Stomach smooth muscle (tissue), 2 donors: ENCODE measurements at regions not wholly inside any gene's neighbourhood (a gene's known extent, or its start where the extent isn't known, plus 50 kb on each side); places are given as distances from the start of the nearest gene placed in this dataset.

Experiments
- H3K27ac ChIP-seq: one replicate; pipeline ENCODE4 v1.7.0; 2013; ENCODE audit warnings: mild to moderate bottlenecking, low read length, inconsistent platforms
- H3K27me3 ChIP-seq, 2 donors: one replicate each; pipeline ENCODE4 v1.7.0; 2013; ENCODE audit warnings: low read length in 2 of 2; ENCODE audit not compliant: insufficient read depth in 2 of 2, control insufficient read depth in 1 of 2
- H3K36me3 ChIP-seq, 2 donors: one replicate each; pipeline ENCODE4 v1.7.0; 2013; ENCODE audit warnings: low read length in 2 of 2; ENCODE audit not compliant: control insufficient read depth in 2 of 2, insufficient read depth in 2 of 2
- H3K4me1 ChIP-seq: one replicate; pipeline ENCODE4 v1.7.0; 2013; ENCODE audit warnings: low read length; ENCODE audit not compliant: control insufficient read depth, insufficient read depth
- H3K4me3 ChIP-seq, 2 donors: one replicate each; pipeline ENCODE4 v1.7.0; 2013; ENCODE audit warnings: low read length in 2 of 2
- H3K9ac ChIP-seq, 2 donors: one replicate each; pipeline ENCODE4 v1.7.0; 2013; ENCODE audit warnings: low read length in 2 of 2, mild to moderate bottlenecking in 1 of 2
- H3K9me3 ChIP-seq, 2 donors: one replicate each; pipeline ENCODE4 v1.7.0; 2013; ENCODE audit warnings: low read length in 2 of 2; ENCODE audit not compliant: control insufficient read depth in 2 of 2
- donor health status: healthy.
- donor health status: Pancreatic carcinoma.

DNA sequence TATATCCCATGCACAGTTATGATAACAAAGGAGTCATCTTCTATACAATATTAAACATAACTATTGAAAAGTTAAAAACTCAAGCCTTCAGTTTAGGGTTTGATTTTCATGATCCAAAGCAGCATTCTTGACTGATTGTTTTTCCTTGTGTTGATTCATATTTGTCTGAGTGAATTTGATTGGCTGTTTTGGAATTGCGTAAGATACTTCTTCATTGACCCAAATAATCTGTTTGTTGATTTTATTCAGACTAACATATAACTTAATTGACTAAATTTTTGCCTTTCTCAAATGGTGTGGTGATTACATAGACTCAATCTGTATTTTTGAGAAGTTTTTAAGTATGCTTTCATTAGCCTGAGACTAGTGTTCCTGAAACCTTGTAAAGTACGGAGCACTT, 305.7 kb upstream of the TNP1 start:
- no peak overlapping the region for H3K4me3 ChIP-seq
- peaks cover 2% of the 10 kb centered on the region for H3K4me1 ChIP-seq
- no peaks in the 10 kb centered on the region for H3K27me3 ChIP-seq
- H3K9ac ChIP-seq: no peak overlapping the region
- no peaks in the 10 kb centered on the region for H3K36me3 ChIP-seq
- no peaks in the 10 kb centered on the region for H3K9me3 ChIP-seq
- no peak overlapping the region for H3K27ac ChIP-seq

DNA sequence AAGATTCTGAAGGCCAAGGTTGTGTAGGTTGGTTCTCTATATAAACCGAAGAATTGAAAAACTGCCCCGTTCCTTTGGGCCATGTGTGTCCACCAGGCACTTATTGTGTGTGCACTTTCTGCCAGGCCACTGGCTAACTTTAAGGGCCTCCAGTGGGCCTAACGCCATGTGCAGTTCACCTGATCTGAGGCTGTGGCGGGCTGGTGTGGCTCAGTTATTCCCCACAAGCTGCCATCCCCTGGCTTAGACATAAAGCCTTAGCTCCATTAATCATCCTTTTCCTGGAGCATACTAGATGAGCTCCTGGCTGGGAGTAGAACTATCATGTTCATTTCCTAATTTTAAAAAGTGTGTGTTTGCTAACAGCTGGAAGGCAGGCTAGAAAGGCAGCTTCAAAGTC, 304.1 kb upstream of the TNP1 start:
- no peak overlapping the region for H3K27ac ChIP-seq
- no peaks in the 10 kb centered on the region for H3K9me3 ChIP-seq
- H3K4me1 ChIP-seq: peaks cover 2% of the 10 kb centered on the region
- no peaks in the 10 kb centered on the region for H3K36me3 ChIP-seq
- H3K4me3 ChIP-seq: no peak overlapping the region
- H3K27me3 ChIP-seq: no peaks in the 10 kb centered on the region
- H3K9ac ChIP-seq: no peak overlapping the region

DNA sequence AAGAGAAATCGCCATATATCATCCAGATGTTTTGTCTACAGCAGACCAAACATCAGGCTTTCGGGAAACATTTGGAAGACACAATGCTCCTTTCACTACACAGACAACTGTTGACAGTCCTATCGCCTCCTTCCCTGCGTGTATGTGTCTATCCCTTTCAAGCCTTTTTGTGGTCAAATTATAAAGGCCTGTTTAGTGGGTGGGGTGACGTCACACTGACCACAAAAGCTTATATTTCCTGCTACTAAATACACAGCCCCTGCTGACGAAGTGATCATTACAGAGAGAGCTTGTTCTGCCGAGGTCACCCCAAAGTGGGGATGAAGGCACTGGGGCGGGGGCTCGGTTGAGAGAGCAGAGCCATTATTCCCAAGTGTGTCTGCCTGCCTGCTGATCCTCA, 302.7 kb upstream of the TNP1 start:
- H3K27ac ChIP-seq: no peak overlapping the region

DNA sequence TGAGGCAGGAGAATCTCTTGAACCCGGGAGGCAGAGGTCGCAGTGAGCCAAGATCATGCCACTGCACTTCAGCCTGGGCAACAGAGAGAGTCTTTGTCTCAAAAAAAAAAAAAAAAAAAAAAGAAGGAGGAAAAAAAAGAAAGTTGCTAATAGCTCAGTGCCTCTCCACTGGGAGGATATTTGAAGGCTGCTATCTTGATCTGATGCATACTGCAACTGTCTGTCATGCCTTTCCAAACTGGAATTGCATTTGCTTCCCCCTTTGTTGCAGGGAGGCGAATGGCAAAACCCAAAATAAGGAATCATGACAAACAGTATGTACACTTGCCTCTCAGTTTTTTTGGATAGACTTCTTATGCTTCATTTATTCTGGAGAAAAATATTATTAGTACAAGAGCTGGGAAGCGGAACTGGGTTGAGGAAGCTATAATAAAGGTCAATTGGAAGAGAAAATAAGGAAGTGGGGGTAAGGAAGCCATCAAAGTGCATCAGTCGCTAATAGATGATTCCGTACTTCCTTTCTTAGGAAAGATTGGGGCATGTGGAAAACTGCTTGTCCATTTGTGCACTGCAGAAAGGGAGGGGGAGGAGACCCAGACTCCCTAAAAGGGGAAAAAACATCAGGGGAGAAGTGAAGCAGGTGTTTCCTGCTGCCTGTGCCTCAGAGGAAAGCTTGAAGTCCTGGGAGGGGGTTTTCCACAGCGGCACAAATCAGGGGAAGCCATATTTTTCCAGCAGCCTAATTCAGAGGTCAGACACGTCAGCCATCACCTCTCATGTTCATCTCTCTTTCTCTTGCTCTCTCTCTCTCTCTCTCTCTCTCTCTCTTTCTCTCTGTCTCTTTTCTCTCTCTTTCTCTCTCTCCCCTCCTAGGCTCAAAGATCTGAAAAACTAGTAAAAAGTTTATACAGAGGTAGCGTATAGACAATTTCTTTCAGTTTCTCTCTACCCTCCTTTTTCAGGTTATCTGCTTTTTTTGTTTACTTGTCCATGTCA, 301.4 kb upstream of the TNP1 start:
- H3K36me3 ChIP-seq: no peaks in the 10 kb centered on the region
- H3K4me3 ChIP-seq: no peak overlapping the region
- H3K9me3 ChIP-seq: no peaks in the 10 kb centered on the region
- no peak overlapping the region for H3K27ac ChIP-seq
- H3K9ac ChIP-seq: no peak overlapping the region
- H3K27me3 ChIP-seq: no peaks in the 10 kb centered on the region
- peaks cover 2% of the 10 kb centered on the region for H3K4me1 ChIP-seq

More for the DNA sequence above, 302.7 kb upstream of the TNP1 start:
- H3K27me3 ChIP-seq: no peaks in the 10 kb centered on the region
- H3K4me3 ChIP-seq: no peak overlapping the region
- no peaks in the 10 kb centered on the region for H3K36me3 ChIP-seq
- no peaks in the 10 kb centered on the region for H3K9me3 ChIP-seq
- H3K9ac ChIP-seq: no peak overlapping the region
- H3K4me1 ChIP-seq: peaks cover 2% of the 10 kb centered on the region

DNA sequence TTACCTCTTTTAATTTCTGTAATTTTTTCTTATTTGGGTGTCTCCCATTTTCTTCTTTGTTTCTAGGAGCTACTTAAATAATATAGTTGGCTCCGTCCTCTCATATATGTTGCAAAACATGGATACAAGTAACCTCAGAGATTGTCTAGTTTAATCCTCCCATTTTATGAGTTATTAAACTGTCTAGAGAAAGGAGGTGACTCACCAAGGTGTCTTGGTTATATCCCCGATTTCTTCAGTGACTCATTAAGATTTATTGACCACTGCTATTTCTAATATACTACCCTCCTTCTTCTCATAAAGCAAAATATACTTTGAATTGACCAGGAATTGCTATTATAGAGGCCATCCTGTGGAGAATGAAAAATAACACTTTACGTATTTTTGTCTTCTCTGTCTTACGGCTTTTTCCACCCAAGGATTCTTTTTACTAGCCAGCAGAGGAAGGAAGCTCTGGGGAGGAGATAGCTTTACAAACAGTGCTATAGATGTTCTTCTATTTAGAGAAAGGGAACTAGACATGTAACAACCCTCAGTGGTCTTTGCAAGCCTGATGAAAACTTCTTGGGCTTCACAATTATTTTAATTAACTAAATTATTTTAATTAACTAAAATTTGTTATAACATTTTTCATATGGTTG, 300.4 kb upstream of the TNP1 start:
- H3K9me3 ChIP-seq: no peaks in the 10 kb centered on the region
- peaks cover 2% of the 10 kb centered on the region for H3K4me1 ChIP-seq
- no peaks in the 10 kb centered on the region for H3K27me3 ChIP-seq
- H3K36me3 ChIP-seq: no peaks in the 10 kb centered on the region
- no peak overlapping the region for H3K27ac ChIP-seq
- H3K9ac ChIP-seq: no peak overlapping the region
- no peak overlapping the region for H3K4me3 ChIP-seq

DNA sequence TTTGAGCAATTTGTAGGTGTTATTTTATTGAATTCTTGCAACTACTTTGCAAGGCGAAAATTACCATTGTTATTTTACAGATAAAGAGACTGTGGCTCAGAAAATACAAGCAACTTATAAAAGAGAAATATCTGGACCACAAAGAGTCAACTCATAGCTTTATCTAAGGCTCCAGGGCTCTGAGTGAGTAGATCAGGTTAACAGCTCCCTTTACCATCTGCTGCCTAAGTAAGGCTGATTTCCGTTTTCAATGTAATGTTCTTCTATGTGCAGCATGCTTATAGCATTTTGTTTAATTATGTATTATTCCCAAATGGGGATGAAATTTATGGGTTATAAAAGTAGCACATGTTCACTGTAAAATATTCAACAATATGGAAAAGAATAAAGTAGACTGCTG, 299.1 kb upstream of the TNP1 start:
- peaks cover under 1% of the 10 kb centered on the region for H3K4me1 ChIP-seq
- H3K9ac ChIP-seq: no peak overlapping the region
- no peak overlapping the region for H3K4me3 ChIP-seq
- no peaks in the 10 kb centered on the region for H3K9me3 ChIP-seq
- H3K27me3 ChIP-seq: no peaks in the 10 kb centered on the region
- no peak overlapping the region for H3K27ac ChIP-seq
- no peaks in the 10 kb centered on the region for H3K36me3 ChIP-seq

DNA sequence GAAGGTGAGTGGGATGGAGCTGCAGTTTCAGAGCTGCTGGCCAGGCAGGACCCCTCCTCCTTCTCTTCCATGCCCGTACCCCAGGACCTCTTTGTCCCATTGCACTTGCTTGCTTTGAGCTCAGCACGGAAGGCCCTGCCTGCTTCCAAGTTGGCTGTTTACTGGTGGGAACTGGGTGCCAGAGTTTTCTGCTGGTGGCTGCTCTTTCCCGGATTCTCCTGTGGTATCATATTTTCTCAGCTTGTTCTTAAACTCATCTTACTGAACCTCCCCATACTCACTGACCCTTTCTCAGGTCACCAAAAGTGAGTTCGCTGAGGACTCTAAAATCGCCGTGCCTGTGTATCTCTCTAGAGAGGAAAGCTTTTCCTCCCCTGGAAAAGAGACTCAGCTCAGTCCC, 297.7 kb upstream of the TNP1 start:
- no peak overlapping the region for H3K27ac ChIP-seq
- no peaks in the 10 kb centered on the region for H3K36me3 ChIP-seq
- no peak overlapping the region for H3K4me3 ChIP-seq
- no peaks in the 10 kb centered on the region for H3K27me3 ChIP-seq
- no peaks in the 10 kb centered on the region for H3K4me1 ChIP-seq
- H3K9ac ChIP-seq: no peak overlapping the region
- H3K9me3 ChIP-seq: no peaks in the 10 kb centered on the region

DNA sequence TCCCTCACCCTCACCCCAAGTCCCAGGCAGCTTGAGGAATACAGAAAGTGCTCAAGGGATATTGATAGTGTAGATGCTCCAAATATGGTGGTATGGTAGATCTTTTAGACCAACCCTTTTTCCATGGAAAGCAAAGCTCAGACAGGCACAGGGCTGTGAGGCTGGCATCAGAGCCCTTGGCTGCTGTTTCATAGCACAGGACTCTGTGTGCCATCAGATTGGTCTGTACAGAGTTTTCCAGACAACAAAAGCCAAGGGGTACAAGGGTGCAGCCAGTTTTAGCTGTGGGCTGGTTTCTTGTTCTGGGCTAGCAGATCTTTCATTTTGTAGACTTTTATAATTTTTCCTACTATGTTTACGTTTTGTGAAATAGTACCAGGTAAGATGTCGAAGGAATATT, 296.9 kb upstream of the TNP1 start:
- H3K4me1 ChIP-seq: no peaks in the 10 kb centered on the region
- no peak overlapping the region for H3K9ac ChIP-seq
- no peaks in the 10 kb centered on the region for H3K36me3 ChIP-seq
- H3K27ac ChIP-seq: no peak overlapping the region
- H3K9me3 ChIP-seq: no peaks in the 10 kb centered on the region
- H3K4me3 ChIP-seq: no peak overlapping the region
- no peaks in the 10 kb centered on the region for H3K27me3 ChIP-seq

DNA sequence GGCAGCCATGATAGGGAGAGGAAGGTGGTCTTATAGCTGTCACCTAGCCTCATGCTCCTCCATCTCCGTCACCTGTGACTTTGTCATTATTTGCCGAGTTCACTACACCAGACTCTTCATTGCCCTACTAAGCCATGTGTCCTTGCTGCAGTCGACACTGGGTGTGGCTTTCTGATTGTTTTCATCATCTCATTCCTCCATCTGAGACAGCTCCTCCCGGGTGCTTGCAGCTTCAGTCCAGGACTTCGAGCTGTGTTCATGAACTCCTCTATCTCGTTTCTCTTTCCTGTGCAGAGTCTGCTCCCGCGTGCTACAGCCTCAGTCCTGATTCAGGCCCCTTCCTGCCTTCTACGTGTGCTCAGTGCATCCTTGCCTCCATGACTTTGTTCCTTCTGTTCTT, 295.1 kb upstream of the TNP1 start:
- H3K9me3 ChIP-seq: no peaks in the 10 kb centered on the region
- H3K4me3 ChIP-seq: no peak overlapping the region
- H3K9ac ChIP-seq: no peak overlapping the region
- H3K27ac ChIP-seq: no peak overlapping the region
- H3K27me3 ChIP-seq: no peaks in the 10 kb centered on the region
- H3K36me3 ChIP-seq: no peaks in the 10 kb centered on the region
- H3K4me1 ChIP-seq: no peaks in the 10 kb centered on the region

DNA sequence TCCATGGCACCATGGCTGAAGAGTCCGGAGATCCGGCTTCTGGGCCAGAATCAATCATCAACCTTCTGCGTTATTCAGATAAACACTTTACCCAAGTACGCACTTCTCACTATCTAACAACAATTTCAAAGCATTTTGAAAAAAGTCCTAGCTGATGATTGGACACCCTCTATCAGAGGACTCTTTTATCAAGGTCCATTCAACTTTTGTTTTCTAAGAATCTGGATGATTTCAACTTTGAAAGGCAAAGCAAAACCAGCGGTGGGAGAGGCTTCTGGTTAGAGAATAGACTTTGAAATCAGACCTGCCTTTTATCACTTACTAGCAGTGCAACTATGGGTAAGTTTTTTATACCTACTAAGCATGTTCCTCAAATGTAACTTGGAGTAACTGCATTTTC, 293.6 kb upstream of the TNP1 start:
- H3K36me3 ChIP-seq: no peaks in the 10 kb centered on the region
- no peaks in the 10 kb centered on the region for H3K4me1 ChIP-seq
- no peak overlapping the region for H3K9ac ChIP-seq
- no peaks in the 10 kb centered on the region for H3K27me3 ChIP-seq
- no peaks in the 10 kb centered on the region for H3K9me3 ChIP-seq
- no peak overlapping the region for H3K4me3 ChIP-seq
- H3K27ac ChIP-seq: no peak overlapping the region

DNA sequence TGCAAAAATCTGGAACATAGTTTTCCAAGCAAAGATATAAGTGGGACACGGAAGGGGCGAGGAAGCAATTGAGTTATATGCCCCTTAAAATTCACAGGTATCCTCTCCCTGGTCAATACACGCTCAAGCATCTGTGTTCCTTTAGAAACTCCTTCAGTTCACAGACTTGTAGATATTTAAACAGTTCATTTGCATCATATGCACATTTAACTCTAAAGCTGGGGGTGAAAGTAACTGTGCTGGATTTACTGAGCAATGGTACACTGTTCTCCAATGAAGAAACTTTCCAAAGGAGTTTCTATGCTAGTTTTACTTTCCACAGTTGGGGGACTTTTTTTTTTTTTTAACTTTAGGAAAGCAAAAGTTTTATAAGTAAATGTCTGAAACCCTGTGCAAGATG, 293.0 kb upstream of the TNP1 start:
- Histone ChIP-seq H3K27me3 (no peaks in the 10 kb centered on the region), H3K9me3 (no peaks in the 10 kb centered on the region), H3K9ac (no peak overlapping the region), H3K27ac (no peak overlapping the region), H3K4me3 (no peak overlapping the region), H3K4me1 (no peaks in the 10 kb centered on the region), H3K36me3 (no peaks in the 10 kb centered on the region)
